GM08714 (cell line): ENCODE measurements at regions not wholly inside any gene's neighbourhood (a gene's known extent, or its start where the extent isn't known, plus 50 kb on each side); places are given as distances from the start of the nearest gene placed in this dataset.

Source experiments
- H3K4me3 ChIP-seq: fragments of 200-500 bp; sonication (Bioruptor generic); 2 replicates; pipeline ENCODE4 v1.5.1; 2014; ENCODE audit warnings: mild to moderate bottlenecking, low read length, inconsistent platforms
- ZNF274 ChIP-seq: IDR thresholded peaks from 2 replicates; pipeline ENCODE4 v1.6.1; 2012; ENCODE audit warnings: mild to moderate bottlenecking, low read depth, low read length

DNA sequence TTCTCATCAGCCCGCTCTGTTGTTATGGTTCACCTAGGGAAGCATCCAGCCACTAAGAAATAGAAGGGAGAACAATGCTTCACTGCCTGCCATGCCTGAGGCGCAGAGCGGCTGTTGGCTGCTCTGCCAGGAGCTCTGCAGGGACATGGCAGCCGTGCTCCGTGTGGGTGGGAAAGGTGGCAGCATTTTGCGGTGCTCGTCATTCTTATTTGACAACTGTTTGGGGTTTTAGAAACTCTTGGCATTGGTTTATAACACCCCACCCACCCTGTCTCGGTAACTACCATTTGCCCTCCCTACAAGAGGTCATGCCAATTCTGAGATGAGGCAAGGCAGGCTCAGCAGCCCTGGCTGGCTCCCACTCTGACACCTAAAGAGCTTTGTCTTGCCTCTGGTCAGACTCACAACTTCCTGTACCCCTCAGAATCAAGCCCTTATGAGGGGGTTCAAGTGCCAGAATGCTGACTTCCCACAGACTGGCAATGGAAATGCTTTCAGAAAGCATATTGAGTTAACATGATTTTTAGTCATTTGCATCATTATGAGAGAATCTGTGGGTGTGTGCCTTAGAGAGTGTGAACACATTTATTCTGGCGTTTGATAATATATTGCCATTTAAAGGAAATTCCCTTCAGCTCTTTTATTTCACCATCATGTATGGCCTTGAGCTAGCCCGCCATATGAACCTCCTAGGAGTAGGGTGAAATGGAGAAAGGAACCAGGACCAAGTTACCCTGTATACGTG, 288.0 kb upstream of the ANKRD55 start:
- no peak for TF ChIP-seq ZNF274

DNA sequence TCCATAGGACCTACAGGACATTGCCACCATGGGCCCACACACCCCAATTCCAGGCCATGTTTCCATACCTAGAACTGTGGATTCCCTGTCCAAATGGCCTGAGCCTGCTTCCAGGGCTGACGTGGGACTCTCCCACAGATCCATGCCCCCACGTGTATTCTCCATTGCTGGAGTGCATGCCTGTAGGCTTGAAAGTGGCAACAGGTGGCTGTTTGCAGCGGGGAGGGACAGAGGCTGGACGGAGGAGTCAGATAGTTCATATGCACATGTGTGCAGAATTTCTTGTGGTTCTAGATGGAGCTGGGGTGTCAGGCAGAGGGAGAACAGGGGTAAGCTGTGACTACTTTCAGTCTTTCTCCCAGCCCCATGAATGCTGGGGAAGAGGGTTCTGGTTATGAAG, 285.7 kb upstream of the ANKRD55 start:
- TF ChIP-seq ZNF274, result no peak

More for the DNA sequence above, 288.0 kb upstream of the ANKRD55 start:
- no peak overlapping the region for H3K4me3 ChIP-seq

DNA sequence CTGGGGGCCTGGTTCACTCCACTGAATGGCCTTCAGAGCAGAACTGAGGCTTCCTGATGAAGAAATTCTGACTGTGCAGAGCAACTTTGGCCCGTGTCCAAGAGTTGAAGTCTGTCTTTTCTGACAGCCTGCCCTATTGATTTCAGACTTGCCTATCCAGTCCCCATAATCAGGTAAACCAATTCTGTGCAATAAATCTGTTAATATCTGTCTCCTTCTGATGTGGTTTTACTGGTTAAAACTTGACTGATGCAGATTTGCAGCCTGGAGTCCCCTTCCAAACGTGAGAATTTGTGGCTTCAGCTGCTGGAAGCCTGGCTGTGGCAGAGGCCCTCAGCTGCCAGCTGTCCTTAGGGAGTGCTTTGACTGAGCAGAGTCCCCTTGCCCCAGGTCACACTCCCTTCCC, 283.9 kb upstream of the ANKRD55 start:
- H3K4me3 ChIP-seq, result no peak overlapping the region
- no peak for TF ChIP-seq ZNF274

More for the DNA sequence above, 285.7 kb upstream of the ANKRD55 start:
- H3K4me3 ChIP-seq, result no peak overlapping the region

DNA sequence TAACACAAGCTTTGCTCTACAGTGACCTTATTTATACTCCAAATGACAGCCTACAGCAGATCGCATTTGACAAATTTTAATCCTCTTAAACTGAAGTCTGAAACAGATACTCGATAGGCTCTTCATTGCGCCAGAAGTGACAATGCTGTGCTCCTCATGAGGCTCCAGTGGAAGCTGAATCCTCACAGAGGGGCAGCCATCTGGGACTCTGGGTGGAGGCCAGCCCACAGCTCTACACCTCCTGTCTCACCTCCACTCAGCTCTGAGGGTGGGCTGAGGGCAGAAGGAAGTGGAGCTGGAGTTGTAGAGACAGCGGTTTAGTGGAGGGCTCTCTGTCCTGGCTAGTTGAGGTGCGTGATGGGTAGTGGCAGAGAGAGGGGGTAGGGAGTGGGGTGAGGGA, 283.3 kb upstream of the ANKRD55 start:
- H3K4me3 ChIP-seq, result no peak overlapping the region
- TF ChIP-seq ZNF274, result no peak

GRCh38 chr5:56516035-56516434, 282.9 kb upstream of the ANKRD55 start:
- TF ChIP-seq ZNF274, result no peak
- no peak overlapping the region for H3K4me3 ChIP-seq

DNA sequence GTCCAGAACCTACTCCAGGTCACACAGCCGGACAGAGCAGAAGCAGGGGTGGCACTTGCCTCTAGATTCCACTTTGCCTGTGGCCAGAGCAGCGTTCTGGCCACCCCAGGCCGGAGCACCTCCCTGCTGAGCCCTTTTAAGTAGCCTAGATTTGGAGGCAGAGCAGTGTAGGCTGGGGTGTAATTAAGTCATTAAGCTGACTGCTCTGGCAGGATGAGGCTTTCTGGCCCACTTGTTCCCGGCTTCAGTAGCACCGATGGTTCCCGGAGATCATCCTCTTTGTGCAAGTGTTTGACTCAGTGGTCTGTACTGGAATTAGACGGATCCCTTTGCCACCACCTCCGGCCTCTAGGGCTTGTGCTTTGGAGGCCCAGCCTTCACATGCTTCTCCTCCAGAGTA, 281.9 kb upstream of the ANKRD55 start:
- no peak for TF ChIP-seq ZNF274
- no peak overlapping the region for H3K4me3 ChIP-seq

GRCh38 chr5:56514245-56514644, 281.1 kb upstream of the ANKRD55 start:
- no peak for TF ChIP-seq ZNF274
- no peak overlapping the region for H3K4me3 ChIP-seq

- no peak for TF ChIP-seq ZNF274
- no peak overlapping the region for H3K4me3 ChIP-seq
These were observed 280.0 kb upstream of the ANKRD55 start for GRCh38 chr5:56513141-56513540.

DNA sequence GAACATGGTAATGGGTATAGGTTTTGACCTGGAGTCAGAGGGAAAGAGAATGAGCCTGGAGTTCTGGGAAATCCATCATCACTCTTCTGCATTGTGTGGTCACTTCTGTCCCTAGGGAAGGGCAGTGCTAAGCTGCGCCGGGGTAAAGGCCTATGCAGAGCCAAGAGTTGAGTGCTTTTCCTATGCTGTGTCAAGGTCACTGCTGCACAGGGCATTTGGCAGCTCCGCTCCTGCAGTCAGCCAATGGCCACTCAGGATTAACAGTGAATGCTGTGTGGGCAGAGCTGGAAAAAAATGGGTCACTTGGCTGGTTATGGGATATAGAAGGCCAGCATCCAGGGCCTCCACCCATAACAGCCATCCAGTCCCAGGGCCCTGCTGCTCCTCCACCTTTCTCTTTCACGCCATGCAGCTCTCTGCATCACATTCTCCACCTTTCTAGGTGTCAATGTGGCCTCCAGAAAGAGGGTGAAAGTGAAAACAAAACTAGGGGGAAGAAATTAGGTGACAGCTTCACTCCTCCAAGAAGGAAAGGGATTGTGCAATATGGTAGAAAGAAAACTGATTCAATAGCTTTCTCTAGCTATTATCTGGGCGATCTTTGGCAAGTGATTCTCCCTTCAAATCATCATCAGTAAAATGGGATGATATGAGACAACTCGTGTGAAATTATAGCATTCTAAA, 279.3 kb upstream of the ANKRD55 start:
- no peak overlapping the region for H3K4me3 ChIP-seq
- TF ChIP-seq ZNF274, result no peak

- no peak overlapping the region for H3K4me3 ChIP-seq
- no peak for TF ChIP-seq ZNF274
These were observed 278.3 kb upstream of the ANKRD55 start for GRCh38 chr5:56511326-56511841.

GRCh38 chr5:56508249-56508648, 275.1 kb upstream of the ANKRD55 start:
- H3K4me3 ChIP-seq, result no peak overlapping the region
- no peak for TF ChIP-seq ZNF274

DNA sequence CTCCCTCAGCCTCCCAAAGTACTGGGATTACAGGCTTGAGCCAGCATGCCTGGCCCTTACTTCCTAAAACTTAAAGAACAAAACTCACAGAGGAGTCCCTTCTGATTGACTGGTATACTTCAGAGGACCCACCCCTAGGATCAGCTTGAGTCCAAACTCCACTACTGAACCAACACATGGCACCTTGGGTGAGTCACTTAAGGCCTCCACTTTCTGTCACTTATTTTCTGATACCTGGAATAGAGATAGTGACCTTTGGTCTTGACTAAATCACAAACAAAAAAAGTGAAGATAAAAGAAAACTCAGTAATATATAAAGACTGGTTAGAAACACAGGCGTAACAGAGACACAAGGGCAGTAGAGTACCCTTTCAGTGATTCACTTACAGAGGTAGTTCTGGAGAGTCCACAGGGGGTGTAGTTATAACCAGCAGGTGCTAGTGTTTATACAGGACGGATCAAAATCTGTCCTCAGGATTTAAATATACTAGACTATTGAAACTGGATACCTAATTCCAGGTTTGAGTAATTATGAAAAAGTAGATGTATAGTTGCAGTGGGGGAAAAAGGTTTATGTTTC, 274.3 kb upstream of the ANKRD55 start:
- no peak overlapping the region for H3K4me3 ChIP-seq
- no peak for TF ChIP-seq ZNF274

- no peak overlapping the region for H3K4me3 ChIP-seq
- TF ChIP-seq ZNF274, result no peak
These were observed 273.3 kb upstream of the ANKRD55 start for GRCh38 chr5:56506211-56506965.

GRCh38 chr5:56503929-56504328, 270.8 kb upstream of the ANKRD55 start:
- H3K4me3 ChIP-seq, result no peak overlapping the region
- no peak for TF ChIP-seq ZNF274
